GM21723 (cell line): ENCODE measurements at regions not wholly inside any gene's neighbourhood (a gene's known extent, or its start where the extent isn't known, plus 50 kb on each side); places are given as distances from the start of the nearest gene placed in this dataset.
"Not testable (repeated sequence)": the region's sequence is repeated elsewhere in the genome, so short reads cannot be mapped to it uniquely, and the experiment has no call there.

Experiments
- ATAC-seq: cut with Tn5 transposase; IDR thresholded peaks from one replicate; pipeline ENCODE4 v1.9.1; 2021; ENCODE audit warnings: mild to moderate bottlenecking, moderate library complexity; ENCODE audit not compliant: unreplicated experiment

DNA sequence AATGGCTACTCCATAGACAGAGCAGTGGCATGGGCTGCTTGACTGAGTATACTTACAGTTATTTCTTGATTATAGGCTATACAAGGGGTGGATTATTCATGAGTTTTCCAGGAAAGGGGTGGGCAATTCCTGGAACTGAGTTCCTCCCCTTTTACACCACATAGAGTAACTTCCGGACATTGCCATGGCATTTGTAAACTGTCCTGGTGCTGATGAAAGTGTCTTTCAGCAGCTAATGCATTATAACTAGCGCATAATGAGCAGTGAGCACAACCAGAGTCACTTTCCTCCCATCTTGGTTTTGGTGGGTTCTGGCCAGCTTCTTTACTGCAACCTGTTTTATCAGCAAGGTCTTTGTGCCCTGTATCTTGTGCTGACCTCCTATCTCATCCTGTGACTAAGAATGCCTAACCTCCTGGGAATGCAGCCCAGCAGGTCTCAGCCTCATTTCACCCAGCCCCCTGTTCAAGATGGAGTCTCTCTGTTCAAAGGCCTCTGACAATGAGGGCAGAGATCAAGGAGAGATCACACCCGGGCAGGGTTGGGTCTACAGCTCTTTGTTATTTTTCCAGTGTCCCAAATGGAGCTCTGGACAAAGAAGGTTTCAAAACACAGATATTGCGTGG lies 468.4 kb upstream of the PRKX start:
- no peak for ATAC-seq

DNA sequence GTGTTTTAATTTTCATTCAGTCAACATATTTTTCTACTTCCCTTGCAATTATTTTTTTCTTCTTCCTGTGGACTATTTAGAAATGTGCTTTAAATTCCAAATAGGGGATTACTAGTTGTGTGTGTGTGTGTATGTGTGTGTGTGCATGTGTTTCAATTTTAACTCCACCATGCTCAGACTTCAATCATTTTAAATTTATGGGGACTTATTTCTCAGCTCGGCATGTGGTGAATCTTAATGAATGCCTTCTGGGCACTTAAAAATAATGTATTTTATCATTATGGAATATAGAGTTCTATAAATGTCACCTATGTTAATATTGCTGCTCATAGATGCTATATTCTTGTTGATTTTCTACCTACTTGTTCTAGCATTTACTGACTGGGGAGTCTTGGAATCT lies 465.6 kb upstream of the PRKX start:
- no peak for ATAC-seq

DNA sequence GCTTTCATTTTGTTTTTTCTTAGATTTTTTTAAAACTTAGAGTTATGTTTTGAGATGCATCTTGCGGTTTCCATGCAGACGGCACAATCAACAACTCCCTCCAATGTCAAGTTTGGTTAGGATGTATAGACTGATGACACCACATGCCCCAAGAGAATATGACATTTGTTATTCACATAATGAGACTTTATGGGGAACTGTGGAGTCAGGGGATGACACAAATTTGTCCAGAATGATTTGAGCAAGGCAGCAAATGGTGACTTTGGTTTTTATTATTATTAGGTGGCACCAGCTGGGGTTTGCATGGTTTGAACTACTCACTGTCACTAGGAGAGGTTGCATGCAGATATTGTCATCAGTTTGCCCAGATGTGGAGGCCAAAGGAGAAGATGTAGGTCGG lies 461.8 kb upstream of the PRKX start:
- ATAC-seq: no peak

DNA sequence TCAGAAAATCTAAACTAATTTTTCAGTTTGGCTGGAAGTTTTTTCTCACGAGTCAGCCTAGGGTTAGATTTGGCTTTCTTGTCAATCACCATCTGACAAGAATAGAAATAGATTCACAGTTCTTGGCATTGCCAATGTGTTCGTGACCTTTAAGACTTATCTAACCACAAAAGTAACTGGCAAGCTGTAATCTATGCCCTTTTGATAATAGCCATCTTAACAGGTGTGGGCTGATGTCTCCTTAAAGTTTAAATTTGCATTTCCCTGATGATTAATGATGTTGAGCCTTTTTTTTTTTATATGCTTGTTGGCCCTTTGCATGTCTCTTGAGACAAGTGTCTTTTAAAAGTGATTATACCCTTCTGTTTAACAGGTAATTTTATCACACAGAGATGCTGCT lies 460.3 kb upstream of the PRKX start:
- no peak for ATAC-seq

DNA sequence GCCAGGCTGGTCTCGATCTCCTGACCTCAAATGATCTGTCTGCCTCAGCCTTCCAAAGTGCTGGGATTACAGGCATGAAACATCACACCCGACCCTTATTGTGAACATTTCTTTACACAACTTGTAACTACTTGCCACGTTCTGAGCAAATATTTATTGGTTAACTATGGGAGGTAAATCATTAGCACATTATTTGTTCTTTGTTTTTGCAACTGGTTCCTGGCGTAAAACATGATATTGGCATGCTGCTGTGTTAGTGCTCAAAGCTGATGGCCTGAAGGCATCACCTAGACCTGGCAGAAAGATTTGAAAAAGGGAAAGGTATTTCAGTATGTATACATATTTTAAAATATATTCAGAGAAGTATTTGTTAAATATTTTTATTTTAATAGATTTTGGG lies 438.3 kb upstream of the PRKX start:
- ATAC-seq: no peak

DNA sequence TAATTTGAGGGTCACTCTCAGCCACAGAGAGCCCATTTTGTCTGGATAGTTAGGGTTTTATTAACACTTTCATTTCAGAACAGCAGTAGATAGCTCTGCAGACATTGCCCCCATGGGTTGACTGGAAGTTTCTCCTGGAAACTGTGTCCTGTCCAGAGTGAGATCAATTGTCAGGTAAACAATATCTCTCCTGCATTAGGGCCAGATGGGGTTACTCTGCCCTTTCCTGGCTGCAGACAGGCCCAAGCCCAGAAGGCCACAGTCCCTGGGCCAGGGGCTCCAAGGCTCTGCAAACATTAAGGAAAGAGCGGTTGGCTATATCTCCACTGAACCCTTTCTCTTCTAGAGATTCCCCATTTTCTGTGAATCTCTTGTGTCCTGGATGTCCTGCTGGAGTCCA lies 436.8 kb upstream of the PRKX start:
- ATAC-seq: no peak

DNA sequence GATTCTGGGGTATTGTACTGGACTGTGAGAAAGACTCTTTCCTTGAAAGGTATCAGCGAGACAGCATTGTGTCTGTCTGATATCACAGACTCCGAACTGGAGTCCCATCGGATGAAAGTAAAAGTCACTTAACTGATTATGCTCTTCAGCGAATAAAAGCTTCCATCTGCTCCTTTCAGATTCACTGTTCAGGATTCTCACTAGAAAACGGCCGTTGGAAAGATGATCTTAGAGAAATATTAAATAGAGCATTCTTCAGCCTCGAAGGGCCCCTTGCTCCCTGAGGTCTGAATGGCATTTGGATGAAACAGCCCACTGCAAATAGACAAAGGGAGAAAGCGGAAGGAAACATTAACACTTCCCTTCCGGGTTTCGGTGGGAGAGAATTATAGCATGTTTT lies 416.2 kb upstream of the PRKX start:
- no peak for ATAC-seq

DNA sequence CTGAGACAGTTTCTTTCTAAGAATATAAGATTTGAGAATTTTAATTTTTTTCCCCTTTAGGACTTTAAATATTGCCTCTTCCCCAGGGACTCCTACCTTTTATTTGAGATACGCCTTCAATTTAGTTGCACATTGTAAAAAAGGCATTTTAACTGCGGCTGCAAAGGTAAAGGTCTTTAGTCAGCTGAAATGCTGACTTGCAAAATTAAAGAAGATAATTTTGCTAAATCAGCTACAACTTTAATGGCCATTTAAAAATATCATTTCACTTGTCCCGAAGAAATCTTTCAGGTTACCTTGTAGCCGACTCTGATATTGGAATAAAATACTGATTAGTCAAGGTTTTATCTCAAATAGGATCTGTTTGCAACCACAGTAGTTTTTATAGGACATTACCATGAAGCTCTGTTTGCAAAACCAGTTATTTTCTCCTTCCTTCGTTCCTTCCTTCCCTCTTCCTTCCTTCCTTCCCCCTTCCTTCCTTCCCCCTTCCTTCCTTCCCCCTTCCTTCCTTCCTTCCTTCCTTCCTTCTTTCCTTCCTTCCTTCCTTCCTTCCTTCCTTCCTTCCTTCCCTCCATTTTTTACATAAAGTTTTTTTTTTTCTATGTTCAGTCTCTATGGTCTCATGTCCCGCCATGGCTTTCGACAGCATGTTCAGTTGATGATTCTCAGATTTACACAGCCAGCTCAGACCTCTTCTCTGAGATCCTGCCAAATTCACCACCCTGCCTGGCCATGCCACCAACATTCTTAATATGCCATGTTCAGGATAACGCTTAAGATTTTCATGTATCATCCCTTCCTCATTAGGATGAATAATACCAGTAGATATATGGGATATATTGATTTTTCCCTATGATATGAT lies 405.4 kb upstream of the PRKX start:
- no peak for ATAC-seq

DNA sequence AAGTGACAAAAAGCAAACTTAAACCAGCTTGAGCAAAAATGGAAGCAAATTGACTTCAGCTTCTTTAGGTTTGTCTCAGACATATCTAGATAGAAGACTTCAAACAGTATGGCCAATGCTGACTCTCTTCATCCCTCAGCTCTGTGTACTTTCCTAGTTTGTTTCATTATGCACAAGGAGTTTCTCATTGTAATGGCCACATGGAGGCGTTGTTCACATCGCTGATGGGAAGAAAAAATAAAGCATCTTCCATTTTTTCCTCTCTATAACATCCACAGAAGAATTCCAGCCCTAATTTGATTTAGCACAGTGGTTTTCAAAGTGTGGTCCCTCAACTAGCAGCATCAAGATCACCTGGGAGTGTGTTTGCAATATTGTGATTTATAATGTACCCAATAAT lies 397.5 kb upstream of the PRKX start:
- no peak for ATAC-seq

DNA sequence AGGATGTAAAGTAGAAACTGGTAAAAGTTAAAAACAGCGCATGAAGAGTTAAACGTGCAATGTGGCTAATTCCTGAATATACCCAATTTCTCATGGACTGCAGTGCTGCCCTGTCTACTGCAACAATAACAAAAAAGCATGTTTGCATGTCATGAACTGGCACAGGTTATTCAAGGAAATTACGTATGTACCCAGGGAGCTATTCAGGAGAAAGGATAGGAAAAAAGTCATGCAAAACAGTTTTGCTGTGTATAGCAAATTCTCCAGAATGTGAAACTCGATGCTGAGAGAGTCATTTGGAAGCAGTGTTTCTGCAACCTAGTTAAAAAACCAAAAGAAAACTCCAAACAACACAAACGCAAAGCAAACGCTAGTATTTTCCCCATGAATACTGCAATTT lies 381.5 kb upstream of the PRKX start:
- no peak for ATAC-seq

DNA sequence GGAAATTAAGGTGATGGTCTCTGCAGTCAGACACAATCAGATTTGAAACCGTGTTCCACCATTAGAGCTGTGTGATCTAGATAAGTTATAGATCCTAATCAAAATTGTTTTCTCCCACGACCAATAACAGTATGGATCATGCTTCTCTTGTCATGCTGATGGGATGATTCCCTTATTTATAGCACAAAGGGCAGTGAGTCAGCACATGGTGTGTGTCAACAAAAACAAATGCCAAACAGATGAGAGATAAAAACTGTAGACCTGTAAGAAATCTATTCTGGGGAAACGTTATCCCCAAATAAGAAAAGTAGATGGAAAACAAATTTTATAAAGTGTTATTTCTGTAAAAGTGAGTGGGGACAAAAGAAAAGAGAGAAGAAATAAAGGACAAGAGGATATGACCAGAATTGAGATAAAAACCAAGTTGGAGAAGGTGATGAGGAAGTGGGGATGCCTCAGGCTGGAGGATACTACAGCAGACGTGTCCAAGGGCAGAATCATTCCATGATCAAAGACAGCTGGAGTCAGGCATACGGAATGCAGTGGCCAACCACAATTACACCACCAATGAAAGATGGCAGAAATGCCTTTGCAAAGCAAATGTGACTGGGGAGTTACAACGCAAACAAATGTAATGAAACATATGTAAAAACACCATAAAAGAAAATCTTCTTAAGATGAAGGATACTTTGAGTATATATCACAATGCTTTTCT lies 377.8 kb upstream of the PRKX start:
- ATAC-seq: no peak

DNA sequence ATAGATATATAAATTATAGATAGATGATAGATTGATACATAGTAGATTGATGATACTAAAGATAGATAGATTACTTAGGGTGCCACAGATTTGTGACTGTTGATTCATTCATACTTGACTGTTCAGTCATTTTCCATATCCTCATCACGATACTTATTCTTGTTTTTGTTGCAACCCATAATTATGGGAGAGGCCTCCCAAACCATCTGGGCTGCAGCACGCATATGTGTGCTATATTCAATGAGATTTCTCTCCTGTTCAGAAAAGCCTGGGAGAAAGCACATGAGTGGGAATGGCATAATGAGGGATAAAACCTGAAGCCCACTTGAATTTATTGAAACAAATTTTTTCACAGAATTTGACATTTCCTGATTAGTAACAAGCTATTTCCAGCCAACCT lies 346.4 kb upstream of the PRKX start:
- no peak for ATAC-seq

DNA sequence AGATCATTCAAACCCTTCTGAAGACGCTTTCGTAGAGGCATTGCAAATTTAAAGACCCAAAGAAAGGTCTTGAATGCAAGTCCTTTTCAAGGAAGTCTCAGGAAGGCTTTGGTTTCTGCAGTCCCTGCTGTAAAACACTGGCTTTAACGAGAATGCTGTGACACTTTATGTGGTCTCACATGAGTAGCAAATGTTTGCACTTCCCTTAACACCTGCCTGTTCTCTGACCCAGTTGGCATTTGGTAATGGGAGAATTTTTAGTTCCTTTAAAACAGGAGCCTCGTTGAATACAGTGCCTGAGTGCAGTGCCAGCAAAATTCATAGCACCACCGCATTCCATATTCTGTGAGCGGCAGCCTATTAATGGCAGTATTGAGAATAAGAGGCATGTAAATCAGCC lies 330.5 kb upstream of the PRKX start:
- no peak for ATAC-seq

DNA sequence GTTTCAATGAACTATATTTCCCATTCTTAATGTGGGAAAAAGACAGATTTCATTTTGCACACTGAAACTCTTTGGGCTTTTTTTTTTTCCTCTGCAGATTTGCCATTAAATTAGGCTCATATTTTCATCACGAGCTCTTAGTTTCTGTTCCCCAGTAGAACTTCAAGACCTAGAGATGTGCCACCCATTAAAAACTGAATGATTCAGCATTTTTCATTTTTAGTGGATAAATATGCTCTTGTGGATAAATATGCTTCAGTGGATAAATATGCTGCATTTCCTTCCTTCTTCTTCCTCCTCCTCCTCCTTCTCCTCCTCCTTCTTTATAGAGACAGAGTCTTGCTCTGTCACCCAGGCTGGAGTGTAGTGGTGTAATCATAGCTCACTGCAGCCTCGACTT lies 322.4 kb upstream of the PRKX start:
- no peak for ATAC-seq

DNA sequence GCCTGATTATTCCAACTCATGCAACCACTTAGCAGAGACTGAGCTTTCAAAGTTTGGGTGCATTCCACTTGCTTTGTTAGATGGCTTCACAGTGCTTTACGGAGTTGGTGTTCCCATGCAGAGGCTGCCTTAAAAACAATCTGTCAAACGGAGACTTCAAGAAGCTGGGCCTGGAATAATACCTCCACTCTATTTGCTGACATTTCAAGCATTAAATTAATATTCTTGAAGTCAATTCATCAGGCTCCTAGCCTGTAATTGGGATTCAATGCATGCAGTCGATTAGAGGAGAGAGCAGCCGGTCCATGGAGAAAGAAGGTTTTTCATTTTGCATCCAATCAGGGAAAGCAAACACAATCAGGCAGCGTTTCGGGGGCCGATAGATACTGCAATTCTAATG lies 314.7 kb upstream of the PRKX start:
- no peak for ATAC-seq

DNA sequence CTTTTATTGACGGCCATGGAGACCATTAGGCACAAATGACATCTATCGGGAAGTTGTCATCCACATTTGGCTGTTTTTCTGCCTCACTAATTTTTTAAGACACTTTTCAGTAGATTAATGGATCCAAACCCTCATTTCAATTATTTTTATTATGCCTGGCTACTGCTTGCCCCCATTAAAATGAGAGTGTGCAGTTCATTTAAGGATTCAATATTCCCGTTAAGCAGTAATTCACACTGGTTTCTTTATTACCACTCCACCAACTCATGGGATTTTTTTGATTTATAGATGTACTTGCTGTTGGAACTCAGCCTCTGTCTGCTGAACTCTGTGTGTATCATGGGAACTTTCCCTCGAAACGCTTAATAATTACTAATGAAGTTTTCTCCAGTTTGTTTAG lies 291.8 kb upstream of the PRKX start:
- no peak for ATAC-seq

DNA sequence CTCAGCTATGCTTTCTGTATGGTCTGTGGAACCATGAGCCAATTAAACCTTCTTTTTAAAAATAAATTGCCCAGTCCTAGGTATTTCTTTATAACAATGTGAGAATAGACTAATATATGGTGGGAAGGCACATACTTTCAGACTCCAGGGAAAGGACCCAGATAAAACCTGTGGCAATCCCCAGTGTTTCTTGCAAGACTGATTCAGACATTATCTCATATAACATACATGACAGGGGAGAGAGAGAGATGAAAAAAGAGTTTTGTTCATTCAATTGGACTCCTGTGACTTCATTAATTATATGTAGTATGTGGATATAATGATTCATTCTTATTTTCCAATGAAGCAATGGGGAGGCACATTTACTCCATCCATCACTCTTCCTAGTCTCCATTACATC lies 291.4 kb upstream of the PRKX start:
- no peak for ATAC-seq

DNA sequence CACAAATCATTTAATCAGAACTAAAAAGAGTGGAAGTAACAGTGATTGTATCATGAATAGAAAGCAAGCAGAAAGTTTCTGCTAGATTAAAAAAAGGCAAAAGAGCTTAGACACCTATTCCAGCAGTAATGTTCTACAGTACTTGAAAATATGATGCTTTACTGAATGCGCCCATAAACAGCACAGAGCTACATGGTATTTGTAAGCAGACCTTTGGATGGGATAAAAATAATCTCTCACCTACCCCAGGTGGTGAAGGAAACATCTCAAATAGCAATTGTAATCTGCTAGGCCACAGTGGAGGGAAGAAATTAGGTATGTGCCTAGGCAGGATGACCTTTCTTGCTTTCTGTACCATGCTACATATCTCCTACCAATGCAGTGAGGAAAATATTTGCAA lies 280.9 kb upstream of the PRKX start:
- ATAC-seq: no peak

DNA sequence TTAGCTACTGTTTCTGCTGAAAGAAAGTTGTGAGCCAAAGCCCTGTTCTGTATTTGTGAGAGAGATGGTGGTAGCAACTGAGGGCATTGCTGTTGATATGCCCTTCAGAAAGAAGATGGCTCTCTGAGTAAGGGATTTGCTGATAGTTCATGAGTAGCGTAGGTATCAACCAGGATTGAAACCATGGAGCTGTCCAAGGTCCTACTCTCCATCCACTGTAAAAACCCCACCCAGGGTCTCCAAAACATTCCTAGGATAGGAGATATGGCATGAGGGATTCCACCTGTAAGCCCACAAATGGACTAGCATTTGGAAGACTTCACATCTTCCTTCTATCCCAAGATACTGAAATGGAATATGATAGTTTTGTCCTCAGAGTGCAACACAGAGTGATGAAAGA lies 277.1 kb upstream of the PRKX start:
- ATAC-seq: no peak

DNA sequence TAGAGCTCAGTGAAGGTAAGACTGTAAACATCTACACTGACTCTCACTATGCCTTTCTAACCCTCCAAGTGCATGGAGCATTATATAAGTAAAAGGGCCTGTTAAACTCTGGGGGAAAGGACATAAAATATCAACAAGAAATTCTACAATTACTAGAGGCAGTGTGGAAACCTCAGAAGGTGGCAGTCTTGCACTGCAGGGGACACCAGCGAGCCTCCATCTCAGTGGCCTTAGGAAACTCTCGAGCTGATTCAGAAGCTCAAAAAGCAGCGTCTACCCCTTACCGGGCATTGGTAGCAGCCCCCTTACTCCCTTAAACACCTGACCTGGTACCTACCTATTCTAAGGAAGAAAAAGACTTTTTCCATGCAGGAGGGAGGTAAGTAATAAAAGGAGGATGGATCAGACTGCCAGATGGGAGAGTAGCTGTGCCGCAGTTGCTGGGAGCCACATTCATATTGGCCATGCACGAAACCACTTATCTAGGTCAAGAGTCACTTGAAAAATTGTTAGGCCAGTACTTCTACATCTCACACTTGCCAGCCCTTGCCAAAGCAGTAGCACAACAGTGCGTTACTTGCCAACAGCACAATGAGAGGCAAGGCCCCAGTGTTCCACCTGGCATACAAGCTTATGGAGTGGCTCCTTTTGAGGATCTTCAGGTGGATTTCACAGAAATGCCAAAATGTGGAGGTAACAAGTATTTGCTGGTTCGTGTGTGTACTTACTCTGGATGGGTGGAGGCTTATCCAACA lies 258.8 kb upstream of the PRKX start:
- not testable (repeated sequence) for ATAC-seq

DNA sequence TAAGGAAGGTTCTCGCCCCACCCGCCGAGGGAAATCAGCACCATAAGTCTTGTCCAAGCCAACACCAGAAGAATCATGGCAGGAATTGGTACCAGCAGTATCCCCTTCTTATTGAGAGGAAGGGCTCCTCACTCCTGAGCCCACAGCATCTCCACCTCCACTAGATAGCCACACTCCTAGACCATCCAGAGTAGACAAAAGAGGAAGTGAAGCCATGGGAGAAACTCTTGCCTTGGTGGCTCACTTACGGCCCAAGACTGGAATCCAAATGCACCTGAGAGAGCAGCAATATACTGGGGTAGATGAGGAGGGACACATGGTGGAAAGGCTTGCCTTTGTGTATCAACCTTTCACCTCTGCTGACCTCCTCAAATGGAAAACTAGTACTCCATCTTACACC lies 255.3 kb upstream of the PRKX start:
- ATAC-seq: no peak
